HG02759 (cell line): ENCODE measurements at regions not wholly inside any gene's neighbourhood (a gene's known extent, or its start where the extent isn't known, plus 50 kb on each side); places are given as distances from the start of the nearest gene placed in this dataset.

Experiments used
- ATAC-seq: cut with Tn5 transposase; IDR thresholded peaks from one replicate; pipeline ENCODE4 v1.9.1; 2021; ENCODE audit warnings: mild to moderate bottlenecking, moderate library complexity; ENCODE audit not compliant: unreplicated experiment

GRCh38 chr13:62920159-62920558 lies 1504.5 kb upstream of the PCDH20 start:
- ATAC-seq: no peak

GRCh38 chr13:62919491-62919890 lies 1503.8 kb upstream of the PCDH20 start:
- ATAC-seq: no peak

- ATAC-seq: no peak
Measured at GRCh38 chr13:62910541-62911060, 1495.0 kb upstream of the PCDH20 start.

GRCh38 chr13:62908321-62908720 lies 1492.7 kb upstream of the PCDH20 start:
- ATAC-seq: no peak

- ATAC-seq: no peak
Measured at GRCh38 chr13:62906896-62907295, 1491.2 kb upstream of the PCDH20 start.

GRCh38 chr13:62906469-62906868 lies 1490.8 kb upstream of the PCDH20 start:
- no peak for ATAC-seq

GRCh38 chr13:62887046-62887445 lies 1471.4 kb upstream of the PCDH20 start:
- no peak for ATAC-seq

GRCh38 chr13:62879071-62879470 lies 1463.4 kb upstream of the PCDH20 start:
- ATAC-seq: no peak

- ATAC-seq: no peak
Measured at GRCh38 chr13:62875118-62875640, 1459.5 kb upstream of the PCDH20 start.

- no peak for ATAC-seq
Measured at GRCh38 chr13:62850331-62850730, 1434.7 kb upstream of the PCDH20 start.

GRCh38 chr13:62847520-62847919 lies 1431.9 kb upstream of the PCDH20 start:
- no peak for ATAC-seq

- ATAC-seq: no peak
Measured at GRCh38 chr13:62846302-62846701, 1430.7 kb upstream of the PCDH20 start.

- no peak for ATAC-seq
Measured at GRCh38 chr13:62839338-62839737, 1423.7 kb upstream of the PCDH20 start.

GRCh38 chr13:62838929-62839328 lies 1423.3 kb upstream of the PCDH20 start:
- ATAC-seq: no peak

- no peak for ATAC-seq
Measured at GRCh38 chr13:62837895-62838294, 1422.2 kb upstream of the PCDH20 start.

GRCh38 chr13:62829486-62829885 lies 1413.8 kb upstream of the PCDH20 start:
- no peak for ATAC-seq

- no peak for ATAC-seq
Measured at GRCh38 chr13:62799931-62800436, 1384.3 kb upstream of the PCDH20 start.

GRCh38 chr13:62799038-62799535 lies 1383.4 kb upstream of the PCDH20 start:
- no peak for ATAC-seq

- ATAC-seq: no peak
Measured at GRCh38 chr13:62793850-62794249, 1378.2 kb upstream of the PCDH20 start.

- ATAC-seq: no peak
Measured at GRCh38 chr13:62781866-62782265, 1366.2 kb upstream of the PCDH20 start.

- no peak for ATAC-seq
Measured at GRCh38 chr13:62779161-62779560, 1363.5 kb upstream of the PCDH20 start.

- ATAC-seq: no peak
Measured at GRCh38 chr13:62767473-62767872, 1351.8 kb upstream of the PCDH20 start.

GRCh38 chr13:62760724-62761123 lies 1345.1 kb upstream of the PCDH20 start:
- no peak for ATAC-seq
